ENCODE measurements at regions not wholly inside any gene's neighbourhood (a gene's known extent, or its start where the extent isn't known, plus 50 kb on each side); places are given as distances from the start of the nearest gene placed in this dataset.
A peak's percentile ranks its signal among the peaks of the same experiment; 100 is the strongest.

GRCh38 chr6:33882154-33882553, 78.4 kb upstream of the MLN start:
- WGBS, 4 donors, result 70 to 90% (median 80%) methylated on average over 7 to 8 of the region's 8 CpGs
- TF ChIP-seq POLR2A (IDR thresholded peaks at IDR 0.05), result no peak
- TF ChIP-seq, protein P1, sequence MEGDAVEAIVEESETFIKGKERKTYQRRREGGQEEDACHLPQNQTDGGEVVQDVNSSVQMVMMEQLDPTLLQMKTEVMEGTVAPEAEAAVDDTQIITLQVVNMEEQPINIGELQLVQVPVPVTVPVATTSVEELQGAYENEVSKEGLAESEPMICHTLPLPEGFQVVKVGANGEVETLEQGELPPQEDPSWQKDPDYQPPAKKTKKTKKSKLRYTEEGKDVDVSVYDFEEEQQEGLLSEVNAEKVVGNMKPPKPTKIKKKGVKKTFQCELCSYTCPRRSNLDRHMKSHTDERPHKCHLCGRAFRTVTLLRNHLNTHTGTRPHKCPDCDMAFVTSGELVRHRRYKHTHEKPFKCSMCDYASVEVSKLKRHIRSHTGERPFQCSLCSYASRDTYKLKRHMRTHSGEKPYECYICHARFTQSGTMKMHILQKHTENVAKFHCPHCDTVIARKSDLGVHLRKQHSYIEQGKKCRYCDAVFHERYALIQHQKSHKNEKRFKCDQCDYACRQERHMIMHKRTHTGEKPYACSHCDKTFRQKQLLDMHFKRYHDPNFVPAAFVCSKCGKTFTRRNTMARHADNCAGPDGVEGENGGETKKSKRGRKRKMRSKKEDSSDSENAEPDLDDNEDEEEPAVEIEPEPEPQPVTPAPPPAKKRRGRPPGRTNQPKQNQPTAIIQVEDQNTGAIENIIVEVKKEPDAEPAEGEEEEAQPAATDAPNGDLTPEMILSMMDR (IDR thresholded peaks at IDR 0.05), result no peak
- Histone ChIP-seq H3K27ac (no peak overlapping the region), H3K27me3 (no peaks in the 10 kb centered on the region), H3K9me3 (replicated peaks in 1 of 3) (no peaks in the 10 kb centered on the region), H3K4me1 (replicated peaks in 1 of 2) (no peaks in the 10 kb centered on the region), H3K36me3 (replicated peaks in 1 of 2) (no peaks in the 10 kb centered on the region), H3K4me3 (no peak overlapping the region)
- DNase-seq, result no peak
- intact Hi-C loops (cut with DNase I), result no loop called here

GRCh38 chr6:33880766-33881165, 77.0 kb upstream of the MLN start:
- no peaks in the 10 kb centered on the region for H3K4me1 ChIP-seq (replicated peaks in 1 of 2)
- no peak overlapping the region for H3K4me3 ChIP-seq
- intact Hi-C loops (cut with DNase I), result no loop called here
- 75 to 85% (median 78%) methylated on average over 12 of the region's 12 CpGs for WGBS, 4 donors
- H3K9me3 ChIP-seq (replicated peaks in 1 of 3), result no peaks in the 10 kb centered on the region
- H3K27me3 ChIP-seq, result no peaks in the 10 kb centered on the region
- no peak overlapping the region for H3K27ac ChIP-seq
- TF ChIP-seq POLR2A (IDR thresholded peaks at IDR 0.05), result no peak
- TF ChIP-seq, protein P1 (IDR thresholded peaks at IDR 0.05), result no peak
- no peak for DNase-seq
- H3K36me3 ChIP-seq (replicated peaks in 1 of 2), result no peaks in the 10 kb centered on the region

DNA sequence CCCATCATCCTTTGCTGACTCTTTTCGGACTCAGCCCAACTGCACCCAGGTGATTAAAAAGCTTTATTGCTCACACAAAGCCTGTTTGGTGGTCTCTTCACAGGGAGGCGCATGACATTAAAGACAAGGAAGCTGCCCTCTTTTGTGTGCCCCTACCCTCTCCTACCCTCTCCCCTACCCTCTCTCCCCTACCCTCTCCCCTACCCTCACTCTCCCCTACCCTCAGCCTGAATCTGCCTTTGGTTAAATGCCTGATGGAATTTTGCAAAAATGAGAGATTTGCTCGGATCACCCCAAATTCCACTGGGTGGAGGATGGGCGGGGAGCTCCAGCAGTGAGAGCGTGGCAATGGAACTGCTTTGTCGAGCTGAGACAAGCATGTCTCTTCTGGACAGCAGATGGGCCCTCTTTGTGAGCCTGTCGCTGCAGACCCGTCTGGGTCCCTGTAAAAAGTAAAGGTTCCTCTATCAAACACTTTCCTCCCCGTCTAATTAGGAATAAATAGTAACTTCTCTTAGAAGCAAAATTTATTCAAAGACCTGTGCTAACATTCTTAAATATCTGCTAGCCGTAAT, 76.4 kb upstream of the MLN start:
- no peak for TF ChIP-seq POLR2A (IDR thresholded peaks at IDR 0.05)
- WGBS, 4 donors, result 79 to 86% (median 83%) methylated on average over 9 to 10 of the region's 10 CpGs
- intact Hi-C loops (cut with DNase I), result no loop called here

GRCh38 chr6:33878562-33878961, 74.8 kb upstream of the MLN start:
- DNase-seq, result no peak
- Histone ChIP-seq H3K4me1 (replicated peaks in 1 of 2) (no peaks in the 10 kb centered on the region), H3K9me3 (replicated peaks in 1 of 3) (no peaks in the 10 kb centered on the region), H3K27me3 (no peaks in the 10 kb centered on the region), H3K4me3 (no peak overlapping the region), H3K36me3 (replicated peaks in 1 of 2) (no peaks in the 10 kb centered on the region), H3K27ac (no peak overlapping the region)
- no peak for TF ChIP-seq POLR2A (IDR thresholded peaks at IDR 0.05)
- TF ChIP-seq, protein P1 (IDR thresholded peaks at IDR 0.05), result no peak
- intact Hi-C loops (cut with DNase I), result no loop called here
- WGBS, 4 donors, result 69 to 84% (median 78%) methylated on average over 4 of the region's 4 CpGs

More for the DNA sequence above, 76.4 kb upstream of the MLN start:
- no peak for DNase-seq
- H3K4me3 ChIP-seq, result no peak overlapping the region
- no peak overlapping the region for H3K27ac ChIP-seq
- H3K9me3 ChIP-seq (replicated peaks in 1 of 3), result no peaks in the 10 kb centered on the region
- H3K4me1 ChIP-seq (replicated peaks in 1 of 2), result no peaks in the 10 kb centered on the region
- no peaks in the 10 kb centered on the region for H3K27me3 ChIP-seq
- H3K36me3 ChIP-seq (replicated peaks in 1 of 2), result no peaks in the 10 kb centered on the region

DNA sequence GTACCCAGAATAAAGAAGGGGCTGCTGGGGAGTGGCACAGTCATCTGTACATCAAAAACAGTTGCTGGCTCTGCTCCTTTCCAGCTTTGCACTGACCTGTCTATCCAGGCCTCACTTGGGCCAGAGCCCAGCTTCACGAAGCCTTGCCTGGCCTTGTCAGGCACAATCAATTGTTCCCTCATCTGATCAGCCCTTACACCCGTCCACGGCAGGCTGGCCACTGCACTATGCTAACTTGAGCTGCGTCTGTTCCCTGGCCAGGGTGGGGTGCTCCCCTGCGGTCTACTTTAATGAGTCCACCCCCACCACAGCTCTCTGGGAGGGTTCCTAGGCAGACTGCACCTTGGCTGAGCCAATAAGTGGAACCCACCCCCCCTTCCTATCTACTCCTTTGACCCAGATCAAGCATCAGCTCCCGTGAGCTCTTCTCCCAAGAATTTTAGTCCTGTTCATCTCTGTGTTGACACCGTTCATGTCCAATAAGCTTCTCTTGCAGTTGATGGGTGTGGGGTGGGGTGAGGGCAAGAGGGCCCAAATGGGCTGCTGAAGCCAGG, 74.3 kb upstream of the MLN start:
- peak in 3 of 7 donors; percentile 23 to 54 (median 29) for DNase-seq
- WGBS, 4 donors, result 57 to 75% (median 67%) methylated on average over 5 to 7 of the region's 7 CpGs
- TF ChIP-seq, protein P1 (IDR thresholded peaks at IDR 0.05), result no peak
- TF ChIP-seq POLR2A (IDR thresholded peaks at IDR 0.05), result no peak
- Histone ChIP-seq H3K4me1 (replicated peaks in 1 of 2) (no peaks in the 10 kb centered on the region), H3K27ac (no peak overlapping the region), H3K27me3 (no peaks in the 10 kb centered on the region), H3K9me3 (replicated peaks in 1 of 3) (no peaks in the 10 kb centered on the region), H3K36me3 (replicated peaks in 1 of 2) (no peaks in the 10 kb centered on the region), H3K4me3 (no peak overlapping the region)
- intact Hi-C loops (cut with DNase I), result no loop called here

Measured in adrenal gland (tissue), 9 donors.